ENCODE measurements at regions not wholly inside any gene's neighbourhood (a gene's known extent, or its start where the extent isn't known, plus 50 kb on each side); places are given as distances from the start of the nearest gene placed in this dataset.
"Not testable (repeated sequence)": the region's sequence is repeated elsewhere in the genome, so short reads cannot be mapped to it uniquely, and the experiment has no call there.

- Mint-ChIP-seq H3K27ac (ENCODE audit: unreplicated experiment) (peak overlapping the region; percentile 65), H3K4me1 (no peaks in the 10 kb centered on the region), H3K4me3 (no peak overlapping the region), H3K9me3 (no peaks in the 10 kb centered on the region), H3K27me3 (ENCODE audit: low read depth) (peaks cover 2% of the 10 kb centered on the region), H3K36me3 (ENCODE audit: low read depth) (no peaks in the 10 kb centered on the region)
- TF ChIP-seq, protein P1, sequence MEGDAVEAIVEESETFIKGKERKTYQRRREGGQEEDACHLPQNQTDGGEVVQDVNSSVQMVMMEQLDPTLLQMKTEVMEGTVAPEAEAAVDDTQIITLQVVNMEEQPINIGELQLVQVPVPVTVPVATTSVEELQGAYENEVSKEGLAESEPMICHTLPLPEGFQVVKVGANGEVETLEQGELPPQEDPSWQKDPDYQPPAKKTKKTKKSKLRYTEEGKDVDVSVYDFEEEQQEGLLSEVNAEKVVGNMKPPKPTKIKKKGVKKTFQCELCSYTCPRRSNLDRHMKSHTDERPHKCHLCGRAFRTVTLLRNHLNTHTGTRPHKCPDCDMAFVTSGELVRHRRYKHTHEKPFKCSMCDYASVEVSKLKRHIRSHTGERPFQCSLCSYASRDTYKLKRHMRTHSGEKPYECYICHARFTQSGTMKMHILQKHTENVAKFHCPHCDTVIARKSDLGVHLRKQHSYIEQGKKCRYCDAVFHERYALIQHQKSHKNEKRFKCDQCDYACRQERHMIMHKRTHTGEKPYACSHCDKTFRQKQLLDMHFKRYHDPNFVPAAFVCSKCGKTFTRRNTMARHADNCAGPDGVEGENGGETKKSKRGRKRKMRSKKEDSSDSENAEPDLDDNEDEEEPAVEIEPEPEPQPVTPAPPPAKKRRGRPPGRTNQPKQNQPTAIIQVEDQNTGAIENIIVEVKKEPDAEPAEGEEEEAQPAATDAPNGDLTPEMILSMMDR (conservative IDR thresholded peaks at IDR 0.05), result no peak
- no peak for DNase-seq (ENCODE audit: low read depth, low spot score)
Measured at GRCh38 chr2:184312970-184313369, 285.4 kb upstream of the ZNF804A start.

GRCh38 chr2:184314829-184315228 is 283.5 kb upstream of the ZNF804A start:
- no peaks in the 10 kb centered on the region for H3K27me3 Mint-ChIP-seq (ENCODE audit: low read depth)
- no peak overlapping the region for H3K4me3 Mint-ChIP-seq
- TF ChIP-seq, protein P1 (conservative IDR thresholded peaks at IDR 0.05), result no peak
- H3K4me1 Mint-ChIP-seq, result no peaks in the 10 kb centered on the region
- no peak for DNase-seq (ENCODE audit: low read depth, low spot score)
- no peaks in the 10 kb centered on the region for H3K9me3 Mint-ChIP-seq
- no peak overlapping the region for H3K27ac Mint-ChIP-seq (ENCODE audit: unreplicated experiment)
- no peaks in the 10 kb centered on the region for H3K36me3 Mint-ChIP-seq (ENCODE audit: low read depth)

DNA sequence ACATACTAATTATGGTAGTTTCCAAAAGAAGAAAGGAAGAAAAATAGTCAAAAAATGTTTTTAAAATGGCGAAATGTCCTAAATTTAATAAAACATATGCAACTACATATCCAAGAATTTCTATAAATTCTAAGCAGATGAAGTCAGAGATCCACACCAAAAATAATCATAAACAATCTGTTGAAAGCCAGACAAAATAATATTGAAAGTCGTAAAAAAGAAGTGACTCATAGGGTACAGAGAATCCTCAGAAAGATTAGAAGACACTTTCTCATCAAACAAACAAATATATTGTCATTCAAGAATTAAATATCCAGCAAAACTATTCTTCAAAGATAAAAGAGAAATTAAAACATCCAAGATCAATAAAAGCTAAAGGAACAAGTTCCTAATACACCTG is 281.4 kb upstream of the ZNF804A start:
- DNase-seq (ENCODE audit: low read depth, low spot score), result no peak
- Mint-ChIP-seq H3K27me3 (ENCODE audit: low read depth) (no peaks in the 10 kb centered on the region), H3K4me1 (no peaks in the 10 kb centered on the region), H3K9me3 (no peaks in the 10 kb centered on the region), H3K36me3 (ENCODE audit: low read depth) (no peaks in the 10 kb centered on the region), H3K4me3 (no peak overlapping the region), H3K27ac (ENCODE audit: unreplicated experiment) (no peak overlapping the region)
- TF ChIP-seq, protein P1 (conservative IDR thresholded peaks at IDR 0.05), result no peak

DNA sequence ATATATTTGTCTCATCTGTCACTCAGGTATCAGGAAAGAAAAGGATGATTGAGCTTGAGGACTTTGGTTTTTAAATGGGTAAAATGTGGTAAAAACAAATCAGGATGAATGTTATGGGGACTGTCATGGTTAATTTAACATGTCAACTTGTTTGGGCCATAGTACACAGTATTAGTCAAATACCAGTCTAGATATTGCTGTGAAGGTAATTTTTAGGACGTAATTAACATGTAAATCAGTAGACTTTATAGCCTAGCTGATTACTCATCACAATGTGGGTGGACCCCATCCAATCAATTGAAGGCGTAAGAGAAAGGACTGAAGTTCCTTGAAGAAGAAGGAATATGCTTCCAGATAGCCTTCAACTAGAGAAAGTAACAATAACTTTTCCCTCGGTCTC is 275.7 kb upstream of the ZNF804A start:
- DNase-seq (ENCODE audit: low read depth, low spot score), result no peak
- H3K36me3 Mint-ChIP-seq (ENCODE audit: low read depth), result no peaks in the 10 kb centered on the region
- H3K27ac Mint-ChIP-seq (ENCODE audit: unreplicated experiment), result no peak overlapping the region
- no peak overlapping the region for H3K4me3 Mint-ChIP-seq
- no peaks in the 10 kb centered on the region for H3K27me3 Mint-ChIP-seq (ENCODE audit: low read depth)
- TF ChIP-seq, protein P1 (conservative IDR thresholded peaks at IDR 0.05), result no peak
- no peaks in the 10 kb centered on the region for H3K9me3 Mint-ChIP-seq
- H3K4me1 Mint-ChIP-seq, result peaks cover 7% of the 10 kb centered on the region

DNA sequence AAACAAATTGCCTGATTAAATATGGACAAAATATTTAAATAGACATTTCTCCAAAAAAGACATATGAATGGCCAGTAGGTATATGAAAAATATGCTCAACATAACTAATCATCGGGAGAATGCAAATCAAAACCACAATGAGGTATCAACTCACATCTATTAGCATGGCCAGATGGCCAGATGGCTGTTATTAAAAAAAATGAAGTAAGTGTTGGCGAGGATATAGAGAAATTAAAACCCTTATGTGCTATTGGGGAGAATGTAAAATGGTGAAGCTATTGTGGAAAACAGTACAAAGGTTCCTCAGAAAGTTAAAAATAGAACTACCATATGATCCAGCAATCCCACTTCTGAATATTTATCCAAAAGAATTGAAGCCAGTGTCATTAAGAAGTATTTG is 272.3 kb upstream of the ZNF804A start:
- Mint-ChIP-seq H3K9me3 (no peaks in the 10 kb centered on the region), H3K4me3 (no peak overlapping the region), H3K36me3 (ENCODE audit: low read depth) (no peaks in the 10 kb centered on the region), H3K27ac (ENCODE audit: unreplicated experiment) (no peak overlapping the region), H3K4me1 (peaks cover 7% of the 10 kb centered on the region), H3K27me3 (ENCODE audit: low read depth) (no peaks in the 10 kb centered on the region)
- DNase-seq (ENCODE audit: low read depth, low spot score), result no peak
- TF ChIP-seq, protein P1 (conservative IDR thresholded peaks at IDR 0.05), result no peak

GRCh38 chr2:184327805-184328204 is 270.5 kb upstream of the ZNF804A start:
- H3K27me3 Mint-ChIP-seq (ENCODE audit: low read depth); H3K4me1 Mint-ChIP-seq; H3K27ac Mint-ChIP-seq (ENCODE audit: unreplicated experiment); H3K9me3 Mint-ChIP-seq; H3K4me3 Mint-ChIP-seq; DNase-seq (ENCODE audit: low read depth, low spot score); H3K36me3 Mint-ChIP-seq (ENCODE audit: low read depth): not testable (repeated sequence)

DNA sequence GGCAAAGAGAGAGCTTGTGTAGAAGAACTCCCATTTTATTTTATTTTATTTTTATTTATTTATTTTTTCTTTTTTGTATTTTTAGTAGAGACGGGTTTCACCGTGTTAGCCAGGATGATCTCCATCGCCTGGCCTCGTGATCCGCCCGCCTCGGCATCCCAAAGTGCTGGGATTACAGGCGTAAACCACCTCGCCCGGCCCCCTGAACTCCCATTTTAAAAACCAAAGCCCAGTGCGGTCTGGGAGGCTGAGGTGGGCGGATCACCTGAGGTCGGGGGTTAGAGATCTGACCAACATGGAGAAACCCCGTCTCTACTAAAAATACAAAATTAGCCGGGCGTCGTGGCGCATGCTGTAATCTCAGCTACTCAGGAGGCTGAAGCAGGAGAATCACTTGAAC is 267.8 kb upstream of the ZNF804A start:
- not testable (repeated sequence) for DNase-seq (ENCODE audit: low read depth, low spot score); H3K4me3 Mint-ChIP-seq; H3K9me3 Mint-ChIP-seq; H3K27ac Mint-ChIP-seq (ENCODE audit: unreplicated experiment); H3K4me1 Mint-ChIP-seq; H3K27me3 Mint-ChIP-seq (ENCODE audit: low read depth); H3K36me3 Mint-ChIP-seq (ENCODE audit: low read depth)

Data from neural crest cell (in vitro differentiated cells).